IMR-90 (cell line): ENCODE measurements at regions not wholly inside any gene's neighbourhood (a gene's known extent, or its start where the extent isn't known, plus 50 kb on each side); places are given as distances from the start of the nearest gene placed in this dataset.

Source experiments
- ATAC-seq: fragments of 200-7000 bp; cut with Tn5 transposase; 2 replicates; pipeline ENCODE4 v1.9.1; 2020; ENCODE audit warnings: low read depth, mild to moderate bottlenecking, moderate library complexity
- BruUV-seq: library from RNA; stranded (reverse); fragments of 400-500 nt; replicated peaks from 2 replicates; lab custom pipeline; 2021; lab: Mats Ljungman, UMichigan
- CTCF ChIA-PET: fragments of 300-600 bp; formaldehyde crosslinking; extraction: SDS; loops from one replicate; lab custom pipeline; 2021; ENCODE audit warnings: antibody characterized with exemption; lab: Yijun Ruan, JAX
- POLR2A ChIA-PET: fragments of 300-600 bp; sonication (Branson Sonifier 250); formaldehyde crosslinking; loops from one replicate; lab custom pipeline; 2022; ENCODE audit warnings: antibody characterized with exemption; ENCODE audit not compliant: unreplicated experiment; lab: Charles Lee
- DNase-seq: peaks from one replicate; pipeline ENCODE4 v3.0.0; 2013
- H2AFZ ChIP-seq: replicated peaks from 2 replicates; pipeline ENCODE3; 2013; ENCODE audit warnings: low read length, mild to moderate bottlenecking; ENCODE audit not compliant: poor library complexity
- H2AK5ac ChIP-seq: 2 replicates; pipeline ENCODE4 v1.6.1; 2013; ENCODE audit warnings: low read depth, low read length, inconsistent platforms
- H2AK9ac ChIP-seq: replicated peaks from 2 replicates; pipeline ENCODE3; 2013; ENCODE audit warnings: mild to moderate bottlenecking, low read depth, low read length, moderate library complexity; ENCODE audit not compliant: poor library complexity
- H2BK120ac ChIP-seq: 2 replicates; pipeline ENCODE4 v1.6.1; 2013; ENCODE audit warnings: low read depth, low read length, inconsistent platforms
- H2BK15ac ChIP-seq: 3 replicates; pipeline ENCODE4 v1.6.1; 2013; ENCODE audit warnings: low read depth, low read length, inconsistent platforms
- H2BK20ac ChIP-seq: 2 replicates; pipeline ENCODE4 v1.6.1; 2013; ENCODE audit warnings: low read depth, mild to moderate bottlenecking, inconsistent platforms, low read length, moderate library complexity
- H2BK5ac ChIP-seq: 2 replicates; pipeline ENCODE4 v1.6.1; 2013; ENCODE audit warnings: mild to moderate bottlenecking, low read depth, low read length, inconsistent platforms; ENCODE audit not compliant: poor library complexity, severe bottlenecking
- H3K14ac ChIP-seq: replicated peaks from 2 replicates; pipeline ENCODE4 v1.6.1; 2013; ENCODE audit warnings: low read depth, low read length, inconsistent platforms
- H3K18ac ChIP-seq: 2 replicates; pipeline ENCODE4 v1.6.1; 2013; ENCODE audit warnings: low read depth, low read length, control low read depth
- H3K23ac ChIP-seq: 2 replicates; pipeline ENCODE4 v1.6.1; 2013; ENCODE audit warnings: low read depth, low read length, inconsistent platforms
- H3K27ac ChIP-seq: 2 replicates; pipeline ENCODE4 v1.5.1; 2013; ENCODE audit warnings: mild to moderate bottlenecking, control low read depth, low read length; ENCODE audit not compliant: insufficient read depth
- H3K27me3 ChIP-seq: 2 replicates; pipeline ENCODE4 v1.6.1; 2013; ENCODE audit warnings: low read length; ENCODE audit not compliant: control insufficient read depth, insufficient read depth
- H3K36me3 ChIP-seq: 2 replicates; pipeline ENCODE4 v1.6.1; 2013; ENCODE audit warnings: low read length, mixed read lengths; ENCODE audit not compliant: control insufficient read depth, insufficient read depth
- H3K4ac ChIP-seq: 2 replicates; pipeline ENCODE4 v1.6.1; 2013; ENCODE audit warnings: low read depth, low read length, inconsistent platforms
- H3K4me1 ChIP-seq: 2 replicates; pipeline ENCODE4 v1.6.1; 2013; ENCODE audit warnings: low read length, mixed read lengths; ENCODE audit not compliant: control insufficient read depth, insufficient read depth
- H3K4me2 ChIP-seq: 2 replicates; pipeline ENCODE4 v1.6.1; 2013; ENCODE audit warnings: low read depth, mild to moderate bottlenecking, control low read depth, low read length, moderate library complexity
- H3K4me3 ChIP-seq: 2 replicates; pipeline ENCODE4 v1.5.1; 2013; ENCODE audit warnings: low read depth, mild to moderate bottlenecking, control low read depth, low read length, moderate library complexity; ENCODE audit not compliant: insufficient read depth
- H3K56ac ChIP-seq: 2 replicates; pipeline ENCODE4 v1.6.1; 2013; ENCODE audit warnings: low read length, inconsistent platforms; ENCODE audit not compliant: insufficient read depth; ENCODE audit errors: extremely low read depth
- H3K79me1 ChIP-seq, 2 experiments: 2 replicates each; pipeline ENCODE4 v1.6.1; 2013; ENCODE audit warnings: low read length in 2 of 2, inconsistent platforms in 1 of 2, low read depth in 1 of 2
- H3K9ac ChIP-seq: 2 replicates; pipeline ENCODE4 v1.6.1; 2013; ENCODE audit warnings: low read depth, low read length, control low read depth
- H3K9me1 ChIP-seq: 2 replicates; pipeline ENCODE4 v1.6.1; 2013; ENCODE audit warnings: low read length, inconsistent platforms; ENCODE audit not compliant: insufficient read depth
- H3K9me3 ChIP-seq: 2 replicates; pipeline ENCODE4 v1.6.1; 2013; ENCODE audit warnings: low read length; ENCODE audit not compliant: control insufficient read depth, insufficient read depth
- H4K20me1 ChIP-seq: 2 replicates; pipeline ENCODE4 v1.6.1; 2013; ENCODE audit warnings: low read length, inconsistent platforms; ENCODE audit not compliant: insufficient read depth
- H4K5ac ChIP-seq: 2 replicates; pipeline ENCODE4 v1.6.1; 2013; ENCODE audit warnings: mild to moderate bottlenecking, low read depth, low read length, control low read depth
- H4K8ac ChIP-seq, 2 experiments: 2 replicates each; pipeline ENCODE4 v1.6.1; 2013; ENCODE audit warnings: low read depth in 2 of 2, low read length in 2 of 2, control low read depth in 1 of 2, inconsistent platforms in 1 of 2
- H4K91ac ChIP-seq: 2 replicates; pipeline ENCODE4 v1.6.1; 2013; ENCODE audit warnings: low read depth, low read length, inconsistent platforms; ENCODE audit not compliant: insufficient read depth
- MAFK ChIP-seq: IDR thresholded peaks from 2 replicates; pipeline ENCODE4 v1.6.1; 2012; ENCODE audit warnings: low read depth, low read length, improper control_type of control experiment
- WGBS, 2 experiments: methylation state at CpG; one replicate each; pipeline versions ENCODE4 v1.1.5 to v1.1.7; 2013; ENCODE audit warnings: missing lambda C conversion rate in 2 of 2; ENCODE audit not compliant: insufficient read length in 1 of 2; ENCODE audit errors: extremely low coverage in 2 of 2; 5-methylcytosine and 5-hydroxymethylcytosine counted together
- dilution Hi-C: fragments of 300-500 bp; cut with HindIII; formaldehyde crosslinking; loops from one replicate; pipeline ENCODE4 v1.14.3; 2018; ENCODE audit warnings: low sequenced_read_pairs; ENCODE audit not compliant: unreplicated experiment
- in situ Hi-C: fragments of 300-500 bp; cut with MboI; formaldehyde crosslinking; loops from 3 replicates; pipeline ENCODE4 v1.14.3; 2019; ENCODE audit warnings: low sequenced_read_pairs, inconsistent platforms, mixed read lengths
- intact Hi-C: fragments of 100-400 bp; cut with micrococcal nuclease; formaldehyde crosslinking; loops from 2 replicates; pipeline ENCODE4 v1.10.0; 2022

DNA sequence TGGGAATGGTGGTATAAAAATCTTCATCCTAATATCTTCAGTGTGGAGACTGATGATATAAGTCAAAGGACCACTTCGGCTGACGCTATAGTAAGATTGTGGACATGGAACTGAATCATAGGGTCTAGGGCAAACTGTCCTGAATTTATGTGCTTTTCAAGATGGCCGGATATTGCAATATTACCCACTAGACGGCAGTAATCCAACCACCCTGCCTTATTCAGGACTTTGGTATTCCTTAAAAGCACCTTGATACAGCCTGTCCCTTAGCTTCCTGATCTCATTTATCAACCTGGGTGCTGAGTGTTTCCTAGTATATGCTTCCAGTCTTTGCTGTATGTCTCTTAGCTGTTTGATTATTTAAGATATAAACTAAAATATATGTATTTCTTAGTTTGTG is 71.2 kb upstream of the COX7C start:
- ChIA-PET POLR2A (no interaction called here), CTCF (interaction anchor here (0.5 to 0.8 kb wide), 3 partner anchors 9 to 69 kb away, joined by 3 read pairs; no protein-coding TSS in a partner anchor)
- Histone ChIP-seq H2BK5ac (no peak overlapping the region), H2BK20ac (no peak overlapping the region), H2AK5ac (no peak overlapping the region), H3K14ac (no peak overlapping the region), H3K23ac (no peak overlapping the region), H3K4ac (no peak overlapping the region), H3K79me1 (no peaks in the 10 kb centered on the region), H2BK120ac (no peak overlapping the region), H2AFZ (no peak overlapping the region), H3K4me3 (no peak overlapping the region), H3K18ac (no peak overlapping the region), H3K27ac (no peak overlapping the region), H4K20me1 (no peaks in the 10 kb centered on the region), H3K4me1 (no peaks in the 10 kb centered on the region), H2AK9ac (no peak overlapping the region), H4K5ac (no peak overlapping the region), H3K9ac (no peak overlapping the region), H3K4me2 (no peak overlapping the region), H3K56ac (no peak overlapping the region), H2BK15ac (no peak overlapping the region), H3K9me3 (no peaks in the 10 kb centered on the region), H3K36me3 (no peaks in the 10 kb centered on the region), H4K8ac (no peak overlapping the region), H3K27me3 (no peaks in the 10 kb centered on the region), H4K91ac (no peak overlapping the region), H3K9me1 (no peaks in the 10 kb centered on the region)
- TF ChIP-seq MAFK, result no peak
- WGBS, 2 experiments, result no CpG with 5 or more reads among the region's 4 CpGs
- dilution Hi-C loops (no loop called here), in situ Hi-C loops (no loop called here), intact Hi-C loops (no loop called here)
- DNase-seq (no peak), ATAC-seq (no peak)
- no TSS peak for BruUV-seq
